ENCODE measurements at regions not wholly inside any gene's neighbourhood (a gene's known extent, or its start where the extent isn't known, plus 50 kb on each side); places are given as distances from the start of the nearest gene placed in this dataset.
"Not testable (repeated sequence)": the region's sequence is repeated elsewhere in the genome, so short reads cannot be mapped to it uniquely, and the experiment has no call there.

DNA sequence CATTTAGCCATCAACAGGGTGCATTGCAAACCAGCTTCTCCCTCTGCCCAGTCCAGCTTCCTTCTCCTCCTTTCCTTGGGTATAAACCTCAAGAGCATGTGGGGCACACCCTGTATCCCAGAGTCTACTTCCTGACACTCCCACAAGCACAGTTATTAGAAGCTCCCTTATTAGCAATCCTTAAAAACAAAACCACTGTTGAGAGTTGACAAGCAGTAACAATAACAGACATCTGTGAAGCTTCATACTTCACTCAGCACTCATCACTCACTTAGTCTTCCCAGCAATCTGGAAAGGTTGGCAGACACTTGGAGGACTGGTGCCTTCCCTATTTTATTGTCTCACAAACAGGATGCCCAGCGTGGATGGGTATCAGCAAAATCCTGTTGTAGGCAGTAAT, 155.5 kb upstream of the PROK2 start:
- DNase-seq = no peak

DNA sequence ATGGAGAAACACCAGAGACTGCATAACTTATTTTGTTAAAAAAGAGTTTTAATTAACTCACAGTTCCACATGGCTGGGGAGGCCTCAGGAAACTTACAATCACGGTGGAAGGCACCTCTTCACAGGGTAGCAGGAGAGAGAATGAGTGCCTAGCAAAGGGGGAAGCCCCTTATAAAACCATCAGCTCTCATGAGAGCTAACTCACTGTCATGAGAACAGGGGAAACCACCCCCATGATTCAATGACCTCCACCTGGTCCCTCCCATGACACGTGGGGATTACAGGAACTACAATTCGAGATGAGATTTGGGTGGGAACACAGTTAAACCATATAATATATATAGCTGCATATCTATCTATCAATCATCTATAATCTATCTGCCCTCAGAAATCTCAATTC, 153.1 kb upstream of the PROK2 start:
- DNase-seq = not testable (repeated sequence)

DNA sequence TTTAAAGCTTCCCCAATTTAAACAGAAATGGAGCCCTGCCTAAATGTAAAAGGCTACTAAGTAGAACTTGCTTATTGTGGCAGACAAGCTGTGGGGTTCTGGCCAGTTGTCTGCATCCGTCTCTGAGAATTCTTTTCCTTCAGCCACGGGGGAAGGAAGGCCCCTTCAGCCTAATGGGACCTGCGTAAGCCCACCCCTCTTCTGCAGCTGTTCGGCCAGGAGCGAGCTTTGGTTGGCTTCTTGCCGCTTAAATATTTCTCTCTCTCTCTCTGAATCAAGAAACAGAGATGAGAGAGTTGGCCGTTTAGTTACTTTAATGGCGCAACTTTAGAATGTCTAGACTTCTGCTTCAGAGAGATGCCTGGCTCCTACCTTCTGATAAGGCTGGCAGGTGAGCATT, 151.7 kb upstream of the PROK2 start:
- no peak for DNase-seq

DNA sequence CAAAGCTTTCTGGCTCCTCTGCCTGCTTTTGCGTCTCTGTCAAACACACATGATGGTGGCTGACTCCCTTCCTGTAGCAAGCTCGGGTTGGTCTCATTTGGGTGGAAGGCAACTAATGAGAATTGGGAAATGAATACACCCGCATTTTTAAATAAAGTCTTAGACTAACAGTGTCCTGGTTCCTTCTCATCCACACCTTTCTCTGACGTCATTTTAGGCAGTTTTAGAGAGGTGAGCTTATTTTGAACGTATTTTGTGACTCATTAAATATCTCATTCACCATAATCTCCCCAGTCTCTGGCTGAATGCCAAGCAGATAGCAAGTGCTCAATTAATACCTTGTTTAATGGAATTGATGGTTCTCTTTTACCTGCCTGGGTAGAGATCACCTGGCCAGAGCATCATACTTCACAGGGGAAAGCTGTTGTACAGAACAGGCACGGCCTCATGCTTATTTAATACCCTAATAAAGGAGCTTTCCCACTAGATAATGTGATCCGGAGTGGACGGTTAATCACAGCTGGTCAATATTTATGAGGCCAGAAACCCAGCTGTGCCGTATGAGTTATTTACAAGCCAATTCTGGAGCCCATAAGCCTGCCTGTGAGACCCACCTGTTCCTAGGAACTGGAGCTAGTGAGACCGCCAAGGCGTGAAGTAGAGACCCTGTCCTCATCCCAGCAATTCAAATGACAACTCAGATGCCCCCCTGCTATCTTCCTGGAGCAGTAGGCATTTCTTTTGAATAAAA, 149.7 kb upstream of the PROK2 start:
- DNase-seq = no peak

DNA sequence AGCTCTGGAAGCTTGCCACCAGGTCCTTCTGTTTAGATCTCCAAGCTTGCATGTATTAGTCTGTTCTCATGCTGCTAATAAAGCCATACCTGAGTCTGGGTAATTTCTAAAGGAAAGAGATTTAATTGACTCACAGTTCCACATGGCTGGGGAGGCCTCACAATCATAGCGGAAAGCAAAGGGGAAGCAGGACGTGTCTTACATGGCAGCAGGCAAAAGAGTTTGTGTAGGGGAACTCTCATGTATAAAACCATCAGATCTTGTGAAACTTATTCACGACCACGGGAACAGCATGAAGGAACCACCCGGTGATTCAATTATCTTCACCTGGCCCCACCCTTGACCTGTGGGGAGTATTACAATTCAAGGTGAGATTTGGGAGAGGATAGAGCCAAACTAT, 147.0 kb upstream of the PROK2 start:
- peak; percentile 21 to 58 (median 43) for DNase-seq

DNA sequence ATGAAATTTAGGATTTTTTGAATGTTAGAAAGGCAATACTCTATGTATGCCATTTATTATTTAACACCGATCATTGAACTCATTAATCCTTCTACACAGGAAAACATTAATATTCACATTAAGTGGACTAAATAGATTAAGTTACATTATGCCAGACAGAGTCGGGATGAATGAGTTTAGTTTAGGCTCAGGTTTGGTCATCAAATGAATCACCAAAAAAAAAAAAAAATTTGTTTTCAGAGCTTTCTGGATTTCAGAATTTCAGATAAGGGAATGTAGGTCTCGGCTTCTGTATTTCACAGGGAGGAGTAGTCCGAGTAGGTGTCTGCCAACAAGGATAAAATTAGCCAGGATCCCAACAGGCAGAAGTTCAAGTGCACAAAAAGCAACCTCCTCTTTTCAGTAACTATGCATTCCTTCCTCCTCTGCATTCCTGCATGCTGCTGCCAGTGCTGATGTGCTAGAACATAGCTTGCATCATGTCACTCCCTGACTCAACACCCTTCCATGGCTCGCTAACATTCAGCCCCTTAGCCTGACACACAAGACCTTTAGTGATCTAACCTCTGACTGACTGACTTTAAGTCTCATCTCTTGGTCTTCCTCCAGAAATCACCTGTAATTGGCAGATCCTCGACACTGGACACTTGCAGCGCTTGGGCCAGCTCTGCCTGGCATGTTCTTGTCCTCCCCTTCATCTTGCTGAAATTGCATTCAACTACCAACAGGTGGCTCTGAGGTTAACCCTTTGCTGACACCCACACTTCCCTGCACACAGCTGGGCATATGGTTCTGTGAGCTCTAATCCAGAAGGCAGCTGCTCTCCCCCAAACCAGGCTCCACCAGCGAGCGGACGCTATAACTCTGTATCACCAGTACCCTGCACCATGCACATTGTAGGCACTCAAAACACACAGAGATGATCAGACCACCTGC, 145.4 kb upstream of the PROK2 start:
- DNase-seq = peak; percentile 11 to 56 (median 28)

DNA sequence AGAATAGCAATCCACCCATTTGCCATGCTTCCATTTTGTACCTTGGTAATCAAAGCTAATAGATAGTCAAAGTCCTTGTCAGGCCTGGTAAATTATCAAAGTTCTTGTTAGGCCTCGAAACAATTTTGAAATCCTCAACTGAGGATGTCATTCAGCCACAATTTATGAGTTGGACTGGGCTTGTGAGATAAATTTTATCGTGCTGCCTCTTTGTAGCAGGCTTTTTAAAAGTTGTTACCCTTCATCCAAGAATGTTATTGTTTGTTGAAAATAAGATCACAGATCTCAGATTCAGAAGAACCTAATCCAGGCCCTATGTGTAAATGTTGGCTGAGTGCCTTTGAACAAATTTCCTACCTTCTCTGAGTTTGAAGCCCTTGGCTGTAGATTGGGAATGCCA, 143.3 kb upstream of the PROK2 start:
- no peak for DNase-seq

DNA sequence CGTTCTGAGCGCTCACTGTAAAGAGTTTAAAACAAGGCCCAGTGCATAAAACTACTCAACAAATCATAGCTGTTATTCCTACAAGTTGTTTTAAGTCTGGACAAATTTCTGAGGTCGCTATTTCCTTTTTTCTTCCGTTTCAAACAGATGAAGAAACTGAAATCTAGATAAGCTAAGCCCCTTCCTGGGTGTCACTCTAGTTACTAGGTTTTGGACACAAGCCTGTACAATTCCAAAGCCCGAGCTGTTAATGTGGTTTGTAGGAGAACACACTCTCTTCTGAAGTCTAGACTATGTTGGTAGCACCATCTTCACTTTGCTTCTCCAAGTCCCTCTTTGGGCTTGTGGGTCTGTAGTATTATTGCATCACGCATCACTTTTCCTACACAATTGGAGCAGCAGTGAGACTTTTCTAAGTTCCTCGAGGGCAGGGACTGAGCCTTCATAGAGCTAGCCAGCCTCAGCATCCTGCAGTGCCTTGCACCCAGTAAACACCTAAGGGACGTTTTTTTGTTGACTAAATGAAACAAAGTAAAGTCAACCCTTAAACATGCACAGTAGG, 142.6 kb upstream of the PROK2 start:
- DNase-seq = no peak

DNA sequence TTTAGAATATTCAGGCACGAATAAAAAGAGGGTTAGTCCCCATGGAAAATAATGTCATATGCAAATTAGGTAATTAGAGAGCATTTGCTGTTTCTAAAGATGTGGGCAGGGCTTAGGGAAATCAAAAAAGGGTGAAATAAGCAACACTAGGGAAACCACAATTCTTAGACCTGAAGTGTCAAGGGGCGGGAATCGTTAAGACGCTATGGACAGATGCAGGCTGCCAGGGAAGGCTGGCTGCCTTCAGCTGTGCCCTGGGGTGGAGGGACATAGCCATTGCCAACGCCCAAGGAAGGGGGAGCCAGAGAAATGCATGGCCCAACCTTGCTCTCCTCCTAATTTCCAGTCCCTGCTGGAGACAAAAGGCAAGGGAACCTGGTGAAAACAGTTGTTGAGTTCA, 141.7 kb upstream of the PROK2 start:
- DNase-seq = no peak

DNA sequence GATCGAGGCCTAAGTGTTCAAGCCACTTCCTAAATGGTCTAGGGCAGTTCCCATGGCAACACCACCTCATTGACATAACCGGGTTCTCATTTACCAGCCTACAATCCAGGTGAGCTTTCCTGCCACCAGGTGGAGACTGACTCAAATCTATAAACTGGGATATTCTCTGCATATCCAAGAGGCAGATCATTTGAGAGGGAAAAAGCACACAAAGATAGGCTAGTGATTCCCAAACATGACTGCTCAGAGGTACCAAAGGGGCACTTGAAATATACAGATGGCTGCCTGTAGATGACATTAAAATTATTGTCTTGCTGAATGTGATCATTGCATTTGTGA, 141.3 kb upstream of the PROK2 start:
- no peak for DNase-seq

DNA sequence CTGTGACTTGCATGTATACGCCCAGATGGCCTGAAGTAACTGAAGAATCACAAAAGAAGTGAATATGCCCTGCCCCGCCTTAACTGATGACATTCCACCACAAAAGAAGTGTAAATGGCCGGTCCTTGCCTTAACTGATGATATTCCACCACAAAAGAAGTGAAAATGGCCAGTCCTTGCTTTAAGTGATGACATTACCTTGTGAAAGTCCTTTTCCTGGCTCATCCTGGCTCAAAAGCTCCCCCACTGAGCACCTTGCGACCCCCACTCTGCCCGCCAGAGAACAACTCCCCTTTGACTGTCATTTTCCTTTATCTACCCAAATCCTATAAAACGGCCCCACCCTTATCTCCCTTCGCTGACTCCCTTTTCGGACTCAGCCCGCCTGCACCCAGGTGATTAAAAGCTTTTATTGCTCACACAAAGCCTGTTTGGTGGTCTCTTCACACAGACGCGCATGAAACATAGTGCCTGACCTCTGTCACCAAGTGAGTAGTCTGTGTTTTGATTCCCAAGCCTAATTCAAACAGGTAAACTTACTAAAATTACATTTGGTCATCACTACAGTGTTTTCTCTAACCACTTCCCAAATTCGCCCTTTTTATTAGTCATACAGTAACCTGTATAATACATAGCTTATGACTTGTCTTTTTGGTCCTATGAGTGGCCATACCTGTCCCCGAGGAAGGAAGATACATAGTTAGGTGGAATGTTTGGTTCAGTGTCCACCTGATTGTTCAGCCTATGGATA, 140.7 kb upstream of the PROK2 start:
- DNase-seq = not testable (repeated sequence)

DNA sequence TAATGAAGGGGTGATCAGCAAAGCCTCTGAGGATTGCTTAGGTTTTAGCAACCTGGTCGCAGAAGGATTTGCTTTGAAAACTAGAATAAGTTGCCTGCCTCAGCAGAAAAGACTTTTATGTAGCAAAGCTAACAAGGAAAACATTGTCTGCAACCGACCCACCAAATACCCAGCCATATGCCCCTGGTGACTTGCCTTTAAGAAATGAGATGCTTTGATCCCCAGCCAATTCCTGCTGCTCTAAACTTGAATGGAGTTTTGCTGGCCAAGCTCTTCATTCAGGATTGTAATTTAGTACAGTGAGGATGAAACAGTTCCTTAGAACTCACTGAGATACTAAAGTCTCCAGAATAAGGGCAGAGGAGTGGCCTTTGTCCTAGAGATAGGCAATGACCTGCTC, 139.8 kb upstream of the PROK2 start:
- DNase-seq = no peak

DNA sequence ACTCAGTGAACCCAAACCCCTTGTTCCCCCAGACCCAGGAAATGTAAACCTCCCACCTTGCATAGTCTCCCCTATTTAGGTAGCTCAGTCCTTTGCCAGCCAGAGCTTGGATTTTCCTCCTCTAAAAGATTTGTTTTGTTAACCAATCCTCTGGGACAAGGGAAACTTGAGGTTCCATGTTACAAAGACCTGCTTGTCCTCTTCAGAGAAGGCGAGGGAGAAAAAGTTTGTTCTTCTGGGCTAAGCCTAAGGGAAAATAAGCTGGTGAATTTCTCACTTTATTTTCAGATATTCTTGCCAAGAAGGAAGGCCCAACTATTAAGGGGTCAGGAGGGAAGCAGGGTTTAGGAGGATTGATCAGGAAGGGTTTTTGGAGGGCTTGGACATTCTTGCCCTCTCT, 136.1 kb upstream of the PROK2 start:
- no peak for DNase-seq

DNA sequence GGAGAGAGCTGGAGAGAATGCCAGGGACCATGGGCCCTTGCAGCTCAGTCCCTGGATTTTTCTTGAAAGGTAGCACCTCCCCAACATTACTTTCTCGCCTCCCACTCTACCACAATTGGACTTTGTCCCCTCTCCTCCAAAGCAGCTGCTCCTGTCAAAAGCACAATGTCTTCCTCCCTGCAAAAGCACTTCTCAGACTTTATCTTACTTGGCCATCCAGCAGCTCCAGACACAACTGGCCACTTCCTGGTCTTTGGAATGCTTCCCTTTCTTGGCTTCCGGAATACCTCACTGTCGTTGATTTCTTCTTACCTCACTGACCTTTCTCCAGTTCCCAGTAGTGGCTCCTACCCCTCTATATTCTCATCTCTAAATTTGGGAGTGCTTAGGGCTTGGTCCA, 134.6 kb upstream of the PROK2 start:
- no peak for DNase-seq

DNA sequence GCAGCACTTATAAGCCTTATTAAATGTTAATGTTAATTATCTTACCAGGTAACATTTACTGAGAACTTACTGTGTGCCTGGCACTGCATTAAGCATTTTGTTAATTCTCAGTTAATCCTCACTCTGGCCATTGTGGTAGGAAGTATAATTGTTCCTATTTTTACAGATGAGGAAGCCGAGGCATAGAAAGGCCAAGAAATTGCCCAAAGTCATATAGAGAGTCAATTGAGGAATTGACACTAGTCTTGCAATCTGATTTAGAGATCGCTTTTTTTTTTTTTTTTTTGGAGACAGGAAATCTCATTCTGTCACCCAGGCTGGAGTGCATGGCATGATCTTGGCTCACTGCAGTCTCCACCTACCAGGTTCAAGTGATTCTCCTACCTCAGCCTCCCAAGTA, 132.6 kb upstream of the PROK2 start:
- DNase-seq = peak; percentile 58 to 87 (median 73)

DNA sequence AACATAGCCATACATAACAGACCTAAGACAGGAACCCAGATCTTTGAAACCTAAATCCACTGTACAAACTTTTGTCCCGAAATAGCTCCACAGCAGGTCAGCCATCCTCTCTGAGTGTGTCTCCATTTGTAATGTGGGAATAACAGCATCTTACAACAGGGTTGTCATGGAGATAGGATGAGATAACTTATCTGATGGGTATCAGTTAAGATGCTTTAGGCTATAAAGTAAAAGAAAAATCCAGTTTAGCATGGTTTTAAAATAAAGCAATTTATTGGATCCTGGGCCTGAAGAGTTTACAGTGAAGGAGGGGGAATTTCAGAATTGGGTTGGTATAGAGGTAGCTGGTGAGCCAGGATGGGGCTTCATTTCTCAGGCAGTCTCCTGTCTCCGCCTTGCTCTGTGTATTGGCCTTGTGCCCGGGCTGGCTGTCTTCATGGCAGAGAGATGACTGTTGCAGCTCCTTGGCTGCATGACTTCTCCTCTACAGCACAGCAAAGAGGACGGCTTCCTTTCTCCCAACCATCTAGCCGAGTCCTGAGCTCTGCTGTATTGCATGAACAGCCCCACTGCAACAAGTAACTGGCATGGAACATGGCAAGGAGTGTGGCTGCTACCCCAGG, 131.9 kb upstream of the PROK2 start:
- DNase-seq = peak in 2 of 4 experiments; percentile 22 to 33

DNA sequence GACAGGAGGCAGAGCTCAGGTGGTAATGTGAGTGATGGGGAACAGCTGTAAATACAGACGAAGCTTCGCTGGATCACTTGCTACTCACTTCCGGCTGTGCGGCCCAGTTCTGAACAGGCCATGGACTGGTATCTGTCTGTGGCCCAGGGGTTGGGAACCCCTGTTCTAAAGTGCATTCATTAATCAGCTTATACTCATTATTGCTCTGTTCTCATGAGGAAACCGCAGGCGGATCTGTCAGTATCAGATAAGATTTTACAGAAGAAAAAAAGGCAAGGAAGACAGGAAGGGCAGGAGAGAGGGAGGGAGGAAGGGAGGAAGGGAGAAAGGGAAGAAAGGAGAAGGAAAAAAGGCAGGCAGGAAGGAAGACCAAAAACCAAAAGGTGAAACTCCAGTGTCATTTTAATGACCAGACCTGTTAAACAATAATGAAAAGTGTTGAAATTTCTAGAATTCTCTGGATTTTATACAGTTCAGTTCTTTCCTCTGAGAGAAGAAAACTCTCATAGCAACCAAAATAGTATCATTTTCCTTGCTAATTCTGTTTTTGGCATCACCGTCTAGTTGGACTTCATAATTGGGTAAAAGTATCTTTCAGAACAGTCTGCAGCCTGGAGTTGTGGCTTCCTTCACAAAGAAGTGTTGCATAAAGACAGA, 128.0 kb upstream of the PROK2 start:
- DNase-seq = no peak

DNA sequence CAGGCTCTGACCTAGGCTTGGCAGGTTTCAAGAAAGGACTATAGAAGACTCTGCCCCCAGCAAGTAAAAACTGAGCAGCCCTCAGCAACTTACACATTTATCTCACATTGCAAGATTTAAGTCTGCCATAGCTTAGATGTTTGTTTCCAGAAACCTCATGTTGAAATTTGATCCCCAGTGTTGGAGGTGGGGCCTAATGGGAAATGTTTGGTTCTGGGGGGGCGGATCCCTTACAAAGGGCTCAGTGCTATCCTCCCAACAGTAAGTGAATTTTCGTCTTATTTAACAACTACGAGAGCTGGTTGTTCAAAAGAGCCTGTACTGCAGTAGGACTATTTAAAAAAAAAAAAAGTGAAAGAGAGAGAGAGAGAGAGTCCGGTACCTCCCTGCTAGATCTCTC, 125.2 kb upstream of the PROK2 start:
- no peak for DNase-seq

DNA sequence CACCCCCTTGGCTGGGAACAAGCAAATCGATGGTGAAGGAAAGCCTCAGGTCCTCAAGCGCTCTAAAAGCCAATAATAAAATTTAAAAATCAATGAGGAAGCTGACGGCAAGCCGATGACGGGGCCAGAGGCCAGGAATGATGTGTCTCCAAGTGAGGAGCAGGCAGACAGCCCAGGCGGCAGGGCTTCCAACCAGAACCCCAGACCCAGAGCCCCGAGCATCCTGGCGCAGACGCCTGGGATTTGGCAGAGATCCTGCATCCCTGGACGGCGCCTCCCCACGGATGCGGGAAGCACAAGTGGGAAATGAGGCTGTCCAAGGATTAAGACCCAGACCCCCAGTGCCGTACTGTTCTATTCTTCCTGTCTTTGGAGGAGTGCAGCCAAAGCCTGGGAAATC, 123.0 kb upstream of the PROK2 start:
- no peak for DNase-seq

DNA sequence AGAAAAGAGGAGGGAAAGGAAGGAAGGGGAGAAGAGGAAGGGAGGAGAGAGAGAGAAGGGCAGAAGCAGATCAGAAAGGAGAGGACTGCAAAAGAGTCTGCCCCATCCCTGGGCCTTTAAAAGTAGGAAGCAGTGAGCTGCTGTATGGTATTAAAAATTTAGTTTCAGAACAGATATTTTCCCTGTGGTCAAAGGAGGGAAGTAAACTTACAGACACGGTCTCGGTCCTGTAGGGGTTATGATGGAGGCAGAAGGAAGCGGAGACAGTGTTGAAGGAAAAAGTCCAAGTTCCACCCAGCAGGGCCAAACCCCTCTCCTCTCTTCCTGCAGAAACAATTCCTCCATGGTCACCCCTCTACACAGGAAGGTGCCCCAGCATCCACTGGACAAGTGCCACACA, 122.0 kb upstream of the PROK2 start:
- DNase-seq = peak; percentile 27 to 75 (median 60)

DNA sequence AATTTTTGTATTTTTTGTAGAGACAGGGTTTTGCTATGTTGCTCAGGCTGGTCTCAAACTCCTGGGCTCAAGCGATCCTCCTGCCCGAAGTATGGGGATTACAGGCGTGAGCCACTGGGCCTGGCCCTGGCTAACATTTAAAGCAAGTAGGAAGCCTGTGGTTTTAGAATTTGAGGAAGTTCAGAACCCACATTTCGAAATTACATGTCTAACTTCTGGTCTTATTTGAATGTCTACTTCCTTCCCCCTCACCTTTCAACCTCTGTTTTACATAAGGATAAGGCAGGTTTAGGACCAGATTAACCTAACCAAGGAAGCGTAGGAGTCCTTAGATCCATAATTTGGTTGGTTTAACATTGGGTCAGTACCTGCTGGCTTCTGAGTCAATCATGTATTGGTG, 120.5 kb upstream of the PROK2 start:
- DNase-seq = peak; percentile 76 to 93 (median 88)

DNA sequence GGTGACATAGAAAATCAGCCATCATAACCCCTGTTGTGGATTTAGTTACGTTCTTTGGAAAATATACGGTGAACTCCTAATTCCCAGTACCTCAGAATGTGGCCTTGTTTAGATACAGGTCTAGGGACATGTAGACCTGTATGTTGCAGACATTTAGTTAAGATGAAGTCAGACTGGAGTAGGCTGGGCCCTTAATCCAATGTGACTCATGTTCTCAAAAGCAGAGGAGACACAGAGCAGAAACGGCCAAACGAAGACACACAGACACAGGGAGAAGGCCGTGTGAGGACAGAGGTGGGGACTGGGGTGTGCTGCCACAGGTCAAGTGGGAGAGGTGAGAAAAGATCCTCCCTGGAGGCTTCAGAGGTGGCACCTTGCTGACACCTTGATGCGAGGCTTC, 119.0 kb upstream of the PROK2 start:
- DNase-seq = peak in 3 of 4 experiments; percentile 18 to 51 (median 43)
